ENCODE measurements at regions not wholly inside any gene's neighbourhood (a gene's known extent, or its start where the extent isn't known, plus 50 kb on each side); places are given as distances from the start of the nearest gene placed in this dataset.

DNA sequence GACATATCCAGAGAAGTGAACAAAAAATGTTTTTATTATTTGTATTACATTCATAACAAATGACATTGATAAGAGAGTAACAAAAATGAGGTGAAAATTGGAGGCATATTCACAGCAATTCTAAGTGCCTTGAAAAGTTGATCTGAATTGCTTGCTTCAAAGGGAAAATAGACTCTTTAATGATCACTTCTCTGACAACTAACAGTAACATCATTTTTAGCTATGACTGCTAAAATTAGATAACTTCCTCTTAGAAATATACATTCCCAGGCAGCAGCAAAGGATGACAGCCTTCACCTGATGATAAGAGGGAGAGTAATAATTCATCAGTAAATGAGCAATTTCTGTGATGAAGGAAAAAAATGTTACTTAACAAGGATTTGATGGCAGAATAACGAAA, 472.5 kb downstream of the PCDH10 start:
- no peak overlapping the region for H3K27ac ChIP-seq (ENCODE audit: low read depth, low read length)
- H3K27me3 ChIP-seq (ENCODE audit: control insufficient read depth in 1 of 2, insufficient read depth in 2 of 2, low read length in 2 of 2) = no peaks in the 10 kb centered on the region
- H3K36me3 ChIP-seq (ENCODE audit: control insufficient read depth in 1 of 2, insufficient read depth in 2 of 2, low read length in 2 of 2) = no peaks in the 10 kb centered on the region
- no peaks in the 10 kb centered on the region for H3K4me1 ChIP-seq (ENCODE audit: control insufficient read depth in 1 of 2, insufficient read depth in 2 of 2, low read length in 2 of 2)
- H3K9me3 ChIP-seq (ENCODE audit: control insufficient read depth in 1 of 2, low read length in 2 of 2) = no peaks in the 10 kb centered on the region
- no peak overlapping the region for H3K9ac ChIP-seq (ENCODE audit: low read depth in 1 of 2, low read length in 2 of 2)
- no peak overlapping the region for H3K4me3 ChIP-seq (ENCODE audit: low read depth in 1 of 2, low read length in 2 of 2)

DNA sequence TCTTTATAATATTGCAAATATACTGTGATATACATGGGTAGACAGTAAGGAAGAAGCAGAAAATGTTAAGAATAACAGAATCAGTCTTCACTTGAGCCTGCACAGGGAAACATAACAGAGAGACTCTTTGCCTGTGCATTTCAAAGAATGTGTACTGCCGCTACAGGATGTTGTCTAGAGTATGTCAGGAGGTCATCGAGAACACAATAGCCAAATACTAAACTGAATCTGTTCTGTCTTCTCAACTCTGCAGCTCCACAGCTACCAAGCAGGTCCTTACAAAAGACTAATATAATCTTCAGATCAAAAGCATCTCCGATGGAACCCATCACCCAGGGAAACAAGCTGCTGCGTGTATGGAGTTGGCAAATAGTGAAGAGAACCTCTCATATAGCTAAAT, 471.5 kb downstream of the PCDH10 start:
- H3K27me3 ChIP-seq (ENCODE audit: control insufficient read depth in 1 of 2, insufficient read depth in 2 of 2, low read length in 2 of 2) = no peaks in the 10 kb centered on the region
- no peaks in the 10 kb centered on the region for H3K4me1 ChIP-seq (ENCODE audit: control insufficient read depth in 1 of 2, insufficient read depth in 2 of 2, low read length in 2 of 2)
- H3K27ac ChIP-seq (ENCODE audit: low read depth, low read length) = no peak overlapping the region
- no peaks in the 10 kb centered on the region for H3K9me3 ChIP-seq (ENCODE audit: control insufficient read depth in 1 of 2, low read length in 2 of 2)
- no peak overlapping the region for H3K9ac ChIP-seq (ENCODE audit: low read depth in 1 of 2, low read length in 2 of 2)
- H3K36me3 ChIP-seq (ENCODE audit: control insufficient read depth in 1 of 2, insufficient read depth in 2 of 2, low read length in 2 of 2) = no peaks in the 10 kb centered on the region
- no peak overlapping the region for H3K4me3 ChIP-seq (ENCODE audit: low read depth in 1 of 2, low read length in 2 of 2)

DNA sequence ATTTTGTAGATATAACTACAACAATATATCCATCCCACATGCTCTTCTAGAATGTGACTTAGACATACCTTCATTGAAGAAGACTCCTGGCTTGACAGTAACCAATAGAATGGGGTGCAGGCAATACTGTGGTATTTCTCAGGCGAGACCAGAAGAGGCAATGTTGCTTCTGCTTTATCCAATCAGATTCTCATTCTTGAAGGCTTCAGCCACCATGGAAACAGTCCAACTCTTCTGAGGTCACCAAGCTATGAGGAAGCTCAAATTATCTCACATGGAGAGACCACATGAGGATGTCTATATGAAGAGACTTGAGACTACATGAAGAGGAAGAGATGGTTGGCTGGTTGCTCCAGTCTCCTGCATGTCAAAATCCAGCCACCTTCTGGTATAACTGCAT, 469.9 kb downstream of the PCDH10 start:
- no peak overlapping the region for H3K4me3 ChIP-seq (ENCODE audit: low read depth in 1 of 2, low read length in 2 of 2)
- H3K36me3 ChIP-seq (ENCODE audit: control insufficient read depth in 1 of 2, insufficient read depth in 2 of 2, low read length in 2 of 2) = no peaks in the 10 kb centered on the region
- H3K27me3 ChIP-seq (ENCODE audit: control insufficient read depth in 1 of 2, insufficient read depth in 2 of 2, low read length in 2 of 2) = no peaks in the 10 kb centered on the region
- H3K4me1 ChIP-seq (ENCODE audit: control insufficient read depth in 1 of 2, insufficient read depth in 2 of 2, low read length in 2 of 2) = no peaks in the 10 kb centered on the region
- no peaks in the 10 kb centered on the region for H3K9me3 ChIP-seq (ENCODE audit: control insufficient read depth in 1 of 2, low read length in 2 of 2)
- no peak overlapping the region for H3K9ac ChIP-seq (ENCODE audit: low read depth in 1 of 2, low read length in 2 of 2)
- H3K27ac ChIP-seq (ENCODE audit: low read depth, low read length) = no peak overlapping the region

DNA sequence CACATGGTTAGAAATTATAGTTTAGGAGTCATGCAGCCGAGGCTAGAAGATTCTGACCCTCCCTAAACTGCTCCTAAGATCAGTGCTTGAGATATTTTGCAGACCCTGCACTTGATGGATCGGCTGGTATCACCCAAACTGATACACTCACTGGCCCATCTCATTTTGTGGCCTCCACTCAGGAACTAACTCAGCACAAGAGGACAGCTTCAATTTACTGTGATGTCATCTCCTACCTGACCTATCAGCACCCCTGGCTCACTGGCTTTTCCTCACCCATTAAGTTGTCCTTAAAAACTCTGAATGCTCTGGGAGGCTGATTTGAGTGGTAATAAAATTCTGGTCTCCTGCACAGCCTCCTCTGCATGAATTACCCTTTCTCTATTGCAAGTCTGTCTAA, 450.9 kb downstream of the PCDH10 start:
- H3K9me3 ChIP-seq (ENCODE audit: control insufficient read depth in 1 of 2, low read length in 2 of 2) = peaks cover 3 to 4% of the 10 kb centered on the region in 2 donors
- H3K9ac ChIP-seq (ENCODE audit: low read depth in 1 of 2, low read length in 2 of 2) = no peak overlapping the region
- no peak overlapping the region for H3K4me3 ChIP-seq (ENCODE audit: low read depth in 1 of 2, low read length in 2 of 2)
- no peaks in the 10 kb centered on the region for H3K27me3 ChIP-seq (ENCODE audit: control insufficient read depth in 1 of 2, insufficient read depth in 2 of 2, low read length in 2 of 2)
- no peaks in the 10 kb centered on the region for H3K36me3 ChIP-seq (ENCODE audit: control insufficient read depth in 1 of 2, insufficient read depth in 2 of 2, low read length in 2 of 2)
- no peaks in the 10 kb centered on the region for H3K4me1 ChIP-seq (ENCODE audit: control insufficient read depth in 1 of 2, insufficient read depth in 2 of 2, low read length in 2 of 2)
- H3K27ac ChIP-seq (ENCODE audit: low read depth, low read length) = no peak overlapping the region

DNA sequence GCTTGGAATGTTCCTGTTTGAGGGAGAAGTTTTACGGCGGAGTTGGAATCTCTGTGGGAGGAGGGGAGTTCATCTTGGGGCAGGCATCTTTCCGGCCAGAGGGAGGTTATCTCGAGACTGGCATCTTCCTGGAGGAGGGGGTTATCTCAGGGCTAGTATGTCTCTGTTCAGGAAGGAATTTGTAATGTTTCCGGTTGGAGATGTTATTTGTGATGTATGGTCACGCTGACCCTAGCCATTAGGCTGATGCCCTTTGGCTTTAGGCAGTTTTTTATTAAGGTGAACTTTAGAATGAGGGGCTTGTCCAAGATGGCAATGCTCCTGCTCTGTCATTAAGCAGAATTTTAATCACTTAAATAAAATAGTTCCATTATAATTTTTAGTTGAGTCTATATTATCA, 449.7 kb downstream of the PCDH10 start:
- Histone ChIP-seq H3K27me3 (ENCODE audit: control insufficient read depth in 1 of 2, insufficient read depth in 2 of 2, low read length in 2 of 2) (no peaks in the 10 kb centered on the region), H3K4me1 (ENCODE audit: control insufficient read depth in 1 of 2, insufficient read depth in 2 of 2, low read length in 2 of 2) (no peaks in the 10 kb centered on the region), H3K4me3 (ENCODE audit: low read depth in 1 of 2, low read length in 2 of 2) (no peak overlapping the region), H3K9ac (ENCODE audit: low read depth in 1 of 2, low read length in 2 of 2) (no peak overlapping the region), H3K27ac (ENCODE audit: low read depth, low read length) (no peak overlapping the region), H3K9me3 (ENCODE audit: control insufficient read depth in 1 of 2, low read length in 2 of 2) (peaks cover 3 to 4% of the 10 kb centered on the region in 2 donors), H3K36me3 (ENCODE audit: control insufficient read depth in 1 of 2, insufficient read depth in 2 of 2, low read length in 2 of 2) (no peaks in the 10 kb centered on the region)

DNA sequence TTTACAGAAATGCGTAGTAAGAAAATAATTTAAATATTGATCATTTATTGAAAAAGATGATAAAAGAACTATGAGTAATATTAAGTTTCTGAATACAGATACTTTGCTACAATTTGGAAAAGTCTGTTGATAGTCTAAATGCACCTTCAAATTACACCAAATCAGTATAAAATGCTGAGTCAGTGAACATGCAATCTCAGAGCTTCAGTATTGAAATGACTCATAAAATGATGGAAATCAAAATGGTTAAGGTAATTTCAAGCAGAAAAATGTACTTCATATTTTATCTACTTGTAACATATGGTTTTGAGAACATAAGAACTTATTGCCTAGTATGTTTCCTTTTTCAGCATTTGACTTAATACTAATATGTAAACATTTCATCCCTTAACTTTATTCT, 448.2 kb downstream of the PCDH10 start:
- Histone ChIP-seq H3K4me3 (ENCODE audit: low read depth in 1 of 2, low read length in 2 of 2) (no peak overlapping the region), H3K27me3 (ENCODE audit: control insufficient read depth in 1 of 2, insufficient read depth in 2 of 2, low read length in 2 of 2) (no peaks in the 10 kb centered on the region), H3K36me3 (ENCODE audit: control insufficient read depth in 1 of 2, insufficient read depth in 2 of 2, low read length in 2 of 2) (no peaks in the 10 kb centered on the region)

DNA sequence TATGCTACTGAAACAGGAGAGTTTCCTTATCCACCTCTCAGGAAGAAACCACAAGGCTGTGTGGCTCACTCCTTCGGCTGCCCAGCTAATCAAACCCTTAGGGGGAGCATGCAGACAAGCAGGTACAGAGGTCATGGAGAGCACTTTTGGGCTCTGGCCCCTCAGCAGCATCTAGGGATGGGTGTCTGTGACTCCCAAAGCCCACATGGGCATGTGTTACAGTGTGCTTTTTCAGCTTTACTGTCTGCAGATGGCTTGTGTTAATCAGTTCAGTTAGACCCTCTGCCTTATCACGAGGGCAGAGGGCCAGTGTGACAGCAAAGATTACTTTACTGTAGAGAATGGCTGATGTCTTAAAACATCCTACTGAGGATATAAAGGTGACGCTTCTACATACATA, 447.4 kb downstream of the PCDH10 start:
- no peaks in the 10 kb centered on the region for H3K27me3 ChIP-seq (ENCODE audit: control insufficient read depth in 1 of 2, insufficient read depth in 2 of 2, low read length in 2 of 2)
- no peak overlapping the region for H3K27ac ChIP-seq (ENCODE audit: low read depth, low read length)
- no peaks in the 10 kb centered on the region for H3K9me3 ChIP-seq (ENCODE audit: control insufficient read depth in 1 of 2, low read length in 2 of 2)
- H3K4me3 ChIP-seq (ENCODE audit: low read depth in 1 of 2, low read length in 2 of 2) = no peak overlapping the region
- no peak overlapping the region for H3K9ac ChIP-seq (ENCODE audit: low read depth in 1 of 2, low read length in 2 of 2)
- H3K4me1 ChIP-seq (ENCODE audit: control insufficient read depth in 1 of 2, insufficient read depth in 2 of 2, low read length in 2 of 2) = no peaks in the 10 kb centered on the region
- H3K36me3 ChIP-seq (ENCODE audit: control insufficient read depth in 1 of 2, insufficient read depth in 2 of 2, low read length in 2 of 2) = no peaks in the 10 kb centered on the region

More for the DNA sequence above, 448.2 kb downstream of the PCDH10 start:
- Histone ChIP-seq H3K9me3 (ENCODE audit: control insufficient read depth in 1 of 2, low read length in 2 of 2) (no peaks in the 10 kb centered on the region), H3K4me1 (ENCODE audit: control insufficient read depth in 1 of 2, insufficient read depth in 2 of 2, low read length in 2 of 2) (no peaks in the 10 kb centered on the region), H3K27ac (ENCODE audit: low read depth, low read length) (no peak overlapping the region), H3K9ac (ENCODE audit: low read depth in 1 of 2, low read length in 2 of 2) (no peak overlapping the region)

DNA sequence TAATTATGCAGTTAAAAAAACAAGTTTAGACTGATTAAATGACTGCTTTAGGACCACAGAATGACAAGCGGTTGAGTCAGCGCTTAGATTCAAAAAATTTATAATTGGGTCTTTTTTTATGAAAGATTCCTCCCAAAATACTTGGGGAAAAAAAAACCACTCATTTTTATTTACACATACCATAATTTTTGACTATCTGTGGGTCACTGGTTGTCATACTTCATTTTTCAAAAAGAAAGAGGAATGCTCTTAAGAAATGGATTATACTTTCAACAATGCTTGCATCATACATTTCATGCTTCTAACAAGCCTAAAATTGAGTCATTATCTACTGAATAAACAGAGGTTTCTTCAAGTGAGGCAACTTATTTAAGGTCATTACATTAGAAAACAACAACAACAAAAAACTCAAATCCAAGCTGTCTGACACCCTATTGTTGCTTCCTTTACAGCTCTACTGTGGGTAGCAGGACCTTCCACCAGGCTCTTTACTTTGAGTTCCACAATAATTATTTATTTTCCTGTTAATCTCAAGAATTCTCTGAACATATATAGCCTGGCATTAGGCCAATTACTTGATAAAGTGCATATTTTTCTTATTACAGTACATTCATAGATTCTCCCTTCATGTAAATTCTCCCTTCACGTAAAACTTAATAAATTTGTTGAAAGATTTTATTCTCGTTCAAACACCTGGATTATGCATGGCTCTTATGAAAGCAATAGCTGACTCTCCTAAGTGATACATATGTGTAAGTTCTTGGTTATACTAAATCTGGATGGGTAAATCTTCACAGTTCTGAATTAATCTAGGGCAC, 445.5 kb downstream of the PCDH10 start:
- H3K9me3 ChIP-seq (ENCODE audit: control insufficient read depth in 1 of 2, low read length in 2 of 2) = no peaks in the 10 kb centered on the region
- no peaks in the 10 kb centered on the region for H3K4me1 ChIP-seq (ENCODE audit: control insufficient read depth in 1 of 2, insufficient read depth in 2 of 2, low read length in 2 of 2)
- H3K9ac ChIP-seq (ENCODE audit: low read depth in 1 of 2, low read length in 2 of 2) = no peak overlapping the region
- no peaks in the 10 kb centered on the region for H3K36me3 ChIP-seq (ENCODE audit: control insufficient read depth in 1 of 2, insufficient read depth in 2 of 2, low read length in 2 of 2)
- no peak overlapping the region for H3K4me3 ChIP-seq (ENCODE audit: low read depth in 1 of 2, low read length in 2 of 2)
- H3K27me3 ChIP-seq (ENCODE audit: control insufficient read depth in 1 of 2, insufficient read depth in 2 of 2, low read length in 2 of 2) = no peaks in the 10 kb centered on the region
- no peak overlapping the region for H3K27ac ChIP-seq (ENCODE audit: low read depth, low read length)

DNA sequence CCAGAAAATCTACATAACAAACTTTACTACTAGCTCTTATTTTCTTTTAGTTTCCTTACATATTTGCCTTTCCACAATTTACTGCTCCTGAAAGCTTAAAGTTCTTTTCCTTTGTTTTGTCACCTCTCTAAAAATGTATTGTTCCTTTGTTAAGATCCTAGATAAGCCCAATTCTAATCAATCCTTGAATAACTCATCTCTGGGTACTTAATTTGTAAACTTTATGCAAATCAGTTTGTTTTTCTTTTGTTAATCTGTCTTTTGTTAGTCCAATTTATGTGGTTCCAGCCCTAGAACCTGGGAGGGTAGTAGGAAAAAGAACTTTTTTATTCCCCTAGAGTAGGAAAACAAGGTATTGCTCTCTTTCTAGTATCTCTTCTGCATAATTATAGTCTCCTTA, 444.7 kb downstream of the PCDH10 start:
- Histone ChIP-seq H3K27me3 (ENCODE audit: control insufficient read depth in 1 of 2, insufficient read depth in 2 of 2, low read length in 2 of 2) (no peaks in the 10 kb centered on the region), H3K4me3 (ENCODE audit: low read depth in 1 of 2, low read length in 2 of 2) (no peak overlapping the region), H3K27ac (ENCODE audit: low read depth, low read length) (no peak overlapping the region), H3K9me3 (ENCODE audit: control insufficient read depth in 1 of 2, low read length in 2 of 2) (no peaks in the 10 kb centered on the region), H3K9ac (ENCODE audit: low read depth in 1 of 2, low read length in 2 of 2) (no peak overlapping the region), H3K36me3 (ENCODE audit: control insufficient read depth in 1 of 2, insufficient read depth in 2 of 2, low read length in 2 of 2) (no peaks in the 10 kb centered on the region), H3K4me1 (ENCODE audit: control insufficient read depth in 1 of 2, insufficient read depth in 2 of 2, low read length in 2 of 2) (no peaks in the 10 kb centered on the region)

DNA sequence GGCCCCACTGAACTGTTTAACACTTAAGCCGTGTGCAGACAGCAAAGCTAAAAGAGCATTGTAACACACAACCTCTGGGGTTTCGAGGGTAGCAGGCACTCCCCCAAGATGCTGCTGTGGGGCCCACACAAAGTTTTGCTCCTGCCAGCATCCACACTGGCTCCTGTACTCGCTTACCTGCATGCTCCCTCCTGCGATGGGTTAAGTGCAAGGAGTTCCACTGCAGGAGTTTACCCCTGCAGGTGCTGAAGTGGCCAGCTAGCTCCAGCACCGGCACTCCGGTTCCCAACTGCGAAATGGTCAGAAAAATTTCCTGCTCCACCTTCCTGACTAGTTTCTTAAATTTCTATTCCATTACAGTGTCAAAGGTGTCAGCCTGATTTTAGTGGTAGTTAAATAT, 443.5 kb downstream of the PCDH10 start:
- H3K4me3 ChIP-seq (ENCODE audit: low read depth in 1 of 2, low read length in 2 of 2) = no peak overlapping the region
- no peaks in the 10 kb centered on the region for H3K36me3 ChIP-seq (ENCODE audit: control insufficient read depth in 1 of 2, insufficient read depth in 2 of 2, low read length in 2 of 2)
- no peaks in the 10 kb centered on the region for H3K4me1 ChIP-seq (ENCODE audit: control insufficient read depth in 1 of 2, insufficient read depth in 2 of 2, low read length in 2 of 2)
- no peak overlapping the region for H3K9ac ChIP-seq (ENCODE audit: low read depth in 1 of 2, low read length in 2 of 2)
- H3K27ac ChIP-seq (ENCODE audit: low read depth, low read length) = no peak overlapping the region
- no peaks in the 10 kb centered on the region for H3K27me3 ChIP-seq (ENCODE audit: control insufficient read depth in 1 of 2, insufficient read depth in 2 of 2, low read length in 2 of 2)
- peaks cover 0 to under 1% of the 10 kb centered on the region in 2 donors for H3K9me3 ChIP-seq (ENCODE audit: control insufficient read depth in 1 of 2, low read length in 2 of 2)
